Activated CD8-positive, alpha-beta T cell treated with anti-CD3 and anti-CD28 coated beads for 36 hours (primary cell): ENCODE measurements at regions not wholly inside any gene's neighbourhood (a gene's known extent, or its start where the extent isn't known, plus 50 kb on each side); places are given as distances from the start of the nearest gene placed in this dataset.

ENCODE experiments used
- ATAC-seq: fragments of 200-7000 bp; cut with Tn5 transposase; one replicate; pipeline ENCODE4 v1.10.0; 2021; ENCODE audit warnings: mild to moderate bottlenecking, moderate library complexity
- CTCF ChIA-PET: fragments of 350-600 bp; sonication (Branson Sonifier 250); formaldehyde crosslinking; loops from one replicate; lab custom pipeline; 2021; ENCODE audit warnings: antibody characterized with exemption; lab: Charles Lee
- POLR2A ChIA-PET: fragments of 350-600 bp; sonication (Branson Sonifier 250); formaldehyde crosslinking; loops from one replicate; lab custom pipeline; 2021; ENCODE audit warnings: antibody characterized with exemption; lab: Charles Lee
- DNase-seq: peaks from one replicate; pipeline ENCODE4 v3.0.0-alpha.2; 2020
- H3K27ac Mint-ChIP-seq: one replicate; pipeline ENCODE4 v1.8.0; 2021; ENCODE audit warnings: mild to moderate bottlenecking, mixed read lengths
- H3K27me3 Mint-ChIP-seq: one replicate; pipeline ENCODE4 v1.8.0; 2021; ENCODE audit warnings: mixed read lengths
- H3K36me3 Mint-ChIP-seq: one replicate; pipeline ENCODE4 v1.8.0; 2021; ENCODE audit warnings: low read depth, mixed read lengths
- H3K4me1 Mint-ChIP-seq: one replicate; pipeline ENCODE4 v1.8.0; 2021; ENCODE audit warnings: low read depth, mixed read lengths
- H3K4me3 Mint-ChIP-seq: one replicate; pipeline ENCODE4 v1.8.0; 2021; ENCODE audit warnings: mild to moderate bottlenecking, moderate library complexity, mixed read lengths
- H3K9me3 Mint-ChIP-seq: one replicate; pipeline ENCODE4 v1.8.0; 2021; ENCODE audit warnings: mixed read lengths
- intact Hi-C: fragments of 100-400 bp; cut with micrococcal nuclease; formaldehyde crosslinking; loops from one replicate; pipeline ENCODE4 v1.10.0; 2022
- TF ChIP-seq, protein P1 (sequence below): fragments of 200-600 bp; IDR thresholded peaks from one replicate; pipeline ENCODE4 v1.8.0; 2022; ENCODE audit warnings: antibody characterized with exemption, mild to moderate bottlenecking

- H3K36me3 Mint-ChIP-seq: no peaks in the 10 kb centered on the region
- intact Hi-C loops: no loop called here
- POLR2A ChIA-PET: no interaction called here
- no peaks in the 10 kb centered on the region for H3K27me3 Mint-ChIP-seq
- H3K4me1 Mint-ChIP-seq: no peaks in the 10 kb centered on the region
- TF ChIP-seq, protein P1, sequence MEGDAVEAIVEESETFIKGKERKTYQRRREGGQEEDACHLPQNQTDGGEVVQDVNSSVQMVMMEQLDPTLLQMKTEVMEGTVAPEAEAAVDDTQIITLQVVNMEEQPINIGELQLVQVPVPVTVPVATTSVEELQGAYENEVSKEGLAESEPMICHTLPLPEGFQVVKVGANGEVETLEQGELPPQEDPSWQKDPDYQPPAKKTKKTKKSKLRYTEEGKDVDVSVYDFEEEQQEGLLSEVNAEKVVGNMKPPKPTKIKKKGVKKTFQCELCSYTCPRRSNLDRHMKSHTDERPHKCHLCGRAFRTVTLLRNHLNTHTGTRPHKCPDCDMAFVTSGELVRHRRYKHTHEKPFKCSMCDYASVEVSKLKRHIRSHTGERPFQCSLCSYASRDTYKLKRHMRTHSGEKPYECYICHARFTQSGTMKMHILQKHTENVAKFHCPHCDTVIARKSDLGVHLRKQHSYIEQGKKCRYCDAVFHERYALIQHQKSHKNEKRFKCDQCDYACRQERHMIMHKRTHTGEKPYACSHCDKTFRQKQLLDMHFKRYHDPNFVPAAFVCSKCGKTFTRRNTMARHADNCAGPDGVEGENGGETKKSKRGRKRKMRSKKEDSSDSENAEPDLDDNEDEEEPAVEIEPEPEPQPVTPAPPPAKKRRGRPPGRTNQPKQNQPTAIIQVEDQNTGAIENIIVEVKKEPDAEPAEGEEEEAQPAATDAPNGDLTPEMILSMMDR: no peak
- H3K4me3 Mint-ChIP-seq: no peak overlapping the region
- no peak overlapping the region for H3K27ac Mint-ChIP-seq
- ATAC-seq: no peak
- CTCF ChIA-PET: no interaction called here
- H3K9me3 Mint-ChIP-seq: no peaks in the 10 kb centered on the region
- DNase-seq: no peak
Observed at GRCh38 chr3:148149556-148149955, 548.1 kb upstream of the AGTR1 start.

DNA sequence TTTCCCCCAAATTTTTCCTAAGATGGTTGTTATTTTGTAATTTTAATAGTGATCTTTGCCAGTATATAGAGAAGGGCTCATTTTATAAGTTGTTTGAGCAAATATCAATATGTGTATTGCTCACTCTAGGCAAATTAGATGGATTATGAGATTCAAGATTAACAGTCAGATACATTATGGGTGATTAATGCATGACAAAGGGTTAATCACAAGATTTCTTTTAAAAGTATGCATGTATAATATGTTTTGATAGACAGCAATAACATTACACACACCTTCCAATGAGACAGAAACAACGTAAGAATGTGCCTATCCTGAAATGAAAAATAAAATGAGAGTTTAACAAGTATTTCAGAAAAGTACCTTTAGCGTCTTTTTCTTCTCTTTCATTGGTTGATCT lies 547.6 kb upstream of the AGTR1 start:
- Mint-ChIP-seq H3K4me3 (no peak overlapping the region), H3K36me3 (no peaks in the 10 kb centered on the region), H3K4me1 (no peaks in the 10 kb centered on the region), H3K27ac (no peak overlapping the region), H3K27me3 (no peaks in the 10 kb centered on the region), H3K9me3 (no peaks in the 10 kb centered on the region)
- ATAC-seq: no peak
- intact Hi-C loops: no loop called here
- ChIA-PET POLR2A (no interaction called here), CTCF (no interaction called here)
- TF ChIP-seq, protein P1: no peak
- no peak for DNase-seq

- CTCF ChIA-PET: no interaction called here
- TF ChIP-seq, protein P1: no peak
- intact Hi-C loops: no loop called here
- Mint-ChIP-seq H3K4me3 (no peak overlapping the region), H3K36me3 (no peaks in the 10 kb centered on the region), H3K27ac (no peak overlapping the region), H3K9me3 (peaks cover 9% of the 10 kb centered on the region), H3K4me1 (no peaks in the 10 kb centered on the region), H3K27me3 (no peaks in the 10 kb centered on the region)
- DNase-seq (no peak), ATAC-seq (no peak)
- POLR2A ChIA-PET: no interaction called here
Observed at GRCh38 chr3:148158210-148158609, 539.5 kb upstream of the AGTR1 start.

DNA sequence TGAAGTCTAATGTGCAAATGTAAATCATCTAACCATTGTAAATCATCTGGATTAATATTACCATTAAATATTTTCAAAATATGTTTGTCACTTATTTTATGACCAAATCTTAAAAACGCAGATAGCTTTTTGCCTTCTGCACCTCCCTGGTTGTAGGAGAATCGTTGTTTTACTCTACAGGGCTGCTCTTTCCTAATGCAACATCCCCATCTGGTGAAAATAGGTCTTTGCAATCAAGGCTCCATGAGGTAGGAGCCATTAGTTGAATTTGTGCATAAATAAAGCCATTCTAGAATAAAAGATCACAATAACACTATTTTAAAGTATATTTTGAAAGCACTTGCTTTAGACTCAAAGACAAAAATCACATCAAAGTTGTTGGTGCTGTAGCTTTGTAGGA lies 535.6 kb upstream of the AGTR1 start:
- CTCF ChIA-PET: no interaction called here
- no peak overlapping the region for H3K27ac Mint-ChIP-seq
- no peaks in the 10 kb centered on the region for H3K36me3 Mint-ChIP-seq
- H3K4me1 Mint-ChIP-seq: no peaks in the 10 kb centered on the region
- no peak overlapping the region for H3K4me3 Mint-ChIP-seq
- ATAC-seq (no peak), DNase-seq (no peak)
- H3K9me3 Mint-ChIP-seq: peaks cover 9% of the 10 kb centered on the region
- intact Hi-C loops: no loop called here
- POLR2A ChIA-PET: no interaction called here
- TF ChIP-seq, protein P1: no peak
- H3K27me3 Mint-ChIP-seq: no peaks in the 10 kb centered on the region

GRCh38 chr3:148168347-148168746 lies 529.4 kb upstream of the AGTR1 start:
- POLR2A ChIA-PET: no interaction called here
- no peaks in the 10 kb centered on the region for H3K27me3 Mint-ChIP-seq
- H3K9me3 Mint-ChIP-seq: no peaks in the 10 kb centered on the region
- ATAC-seq (no peak), DNase-seq (no peak)
- H3K27ac Mint-ChIP-seq: no peak overlapping the region
- H3K4me3 Mint-ChIP-seq: no peak overlapping the region
- CTCF ChIA-PET: no interaction called here
- intact Hi-C loops: no loop called here
- H3K4me1 Mint-ChIP-seq: no peaks in the 10 kb centered on the region
- H3K36me3 Mint-ChIP-seq: no peaks in the 10 kb centered on the region
- TF ChIP-seq, protein P1: no peak
